Left forelimb (tissue), 1 donor: ENCODE measurements at regions not wholly inside any gene's neighbourhood (a gene's known extent, or its start where the extent isn't known, plus 50 kb on each side); places are given as distances from the start of the nearest gene placed in this dataset.

ENCODE experiments used
- DNase-seq: peaks from one replicate; pipeline ENCODE4 v3.0.0-alpha.2; 2018; ENCODE audit warnings: low spot score

DNA sequence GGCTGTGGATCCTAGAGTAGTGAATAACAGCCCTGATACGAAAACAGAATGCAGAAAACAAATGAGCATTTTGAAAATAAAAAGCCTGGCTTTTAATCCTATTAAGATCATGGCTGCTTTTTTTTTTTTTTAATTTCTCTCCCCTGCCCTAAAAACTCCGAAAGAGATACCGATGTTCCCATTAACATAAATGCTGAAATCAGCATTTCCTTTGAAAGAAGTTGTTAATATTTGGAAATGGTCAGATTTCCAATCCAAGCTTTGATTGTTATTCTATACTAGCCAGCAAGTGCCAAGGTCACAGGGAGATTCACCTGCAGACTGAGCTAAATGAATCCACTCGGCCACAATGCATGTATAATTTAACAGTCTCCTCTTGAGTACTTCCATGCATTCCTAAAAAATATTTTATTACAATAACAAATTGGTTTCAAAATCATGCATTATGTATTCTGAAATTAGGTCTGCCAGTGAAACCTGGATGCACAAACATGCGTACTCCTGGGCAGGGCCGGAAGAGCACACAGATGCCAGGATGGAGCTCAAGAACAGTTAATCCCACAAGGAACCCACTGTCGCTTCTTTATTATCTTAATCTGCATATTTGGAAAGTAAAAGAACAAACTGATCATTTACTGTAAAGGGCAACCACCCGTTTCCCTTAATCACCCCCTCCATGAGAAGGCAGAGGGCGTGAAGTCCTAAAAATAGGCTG, 521.5 kb upstream of the ZFHX3 start:
- DNase-seq = no peak

DNA sequence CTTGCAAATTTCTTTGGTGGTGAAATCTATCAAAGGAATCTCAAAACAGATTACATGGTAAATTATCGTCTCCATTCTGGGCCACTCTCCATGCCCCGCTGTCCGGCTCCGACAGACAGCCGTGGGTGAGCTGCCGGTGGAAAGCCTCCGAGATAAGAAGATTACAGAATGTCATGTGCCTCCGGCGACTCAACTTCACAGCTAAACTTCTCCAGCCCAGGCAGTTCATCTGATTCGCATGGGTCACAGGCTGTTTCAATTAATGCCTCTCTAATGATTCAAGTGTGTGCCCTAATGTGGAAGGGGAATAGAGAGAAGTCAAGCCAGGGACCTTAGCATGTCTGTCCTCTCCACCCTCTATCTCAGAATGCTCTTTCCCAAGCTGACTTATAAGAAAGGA, 520.8 kb upstream of the ZFHX3 start:
- no peak for DNase-seq

DNA sequence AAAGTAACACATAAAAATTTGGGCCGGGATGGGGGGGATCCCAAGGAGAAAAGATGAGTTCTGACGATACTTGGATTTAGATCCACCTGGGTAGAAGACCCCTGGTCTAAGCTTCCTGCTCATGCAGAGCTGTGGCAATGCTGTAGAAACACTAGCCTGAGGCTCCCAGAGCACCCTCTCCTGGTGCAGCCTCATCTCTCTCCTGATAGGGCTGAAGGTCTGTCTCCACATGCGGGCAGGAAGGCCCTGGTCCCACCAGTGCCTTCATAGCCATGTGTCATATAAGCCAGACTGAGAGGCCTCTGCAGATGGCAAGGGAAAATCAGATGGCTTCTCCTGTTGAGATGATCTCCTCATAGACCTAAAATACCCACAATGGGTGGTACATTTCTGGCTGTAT, 518.0 kb upstream of the ZFHX3 start:
- no peak for DNase-seq

DNA sequence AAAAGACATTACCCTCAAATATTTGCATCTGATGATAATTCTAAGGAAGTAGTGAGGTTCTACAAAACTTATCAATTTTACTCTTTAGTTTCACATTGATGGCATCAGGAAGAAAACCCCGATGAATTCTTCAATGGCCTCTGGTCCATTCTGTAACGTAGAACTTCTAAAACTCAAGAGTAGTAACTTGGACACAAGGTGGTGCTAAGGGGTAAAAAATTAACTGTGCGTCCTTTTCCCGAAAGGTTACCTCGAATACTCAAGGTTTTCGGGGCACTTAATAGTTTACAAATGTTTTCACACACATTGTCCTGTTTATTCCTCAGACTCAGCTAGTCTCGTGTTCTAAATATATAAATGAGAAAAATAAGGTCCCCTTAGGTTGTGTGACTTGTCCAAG, 517.3 kb upstream of the ZFHX3 start:
- DNase-seq = no peak

DNA sequence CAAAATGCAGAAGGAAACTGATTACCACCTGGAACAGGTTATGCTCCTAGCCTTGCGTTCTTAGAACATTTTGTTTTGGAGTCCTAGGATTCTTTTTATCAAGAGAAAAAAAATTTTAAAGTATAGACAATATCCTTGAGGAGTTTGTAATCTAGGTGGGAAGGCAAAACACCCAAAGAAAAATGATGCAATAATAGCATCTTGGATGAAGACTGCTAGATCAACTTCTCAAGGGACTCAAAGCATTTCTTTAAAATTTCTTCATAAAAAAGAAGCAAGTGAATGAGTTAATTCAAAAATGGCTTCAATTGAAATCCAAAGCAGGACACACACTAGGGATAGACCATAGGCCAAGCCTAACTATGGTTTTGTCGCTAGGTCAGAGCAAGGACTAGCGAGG, 515.8 kb upstream of the ZFHX3 start:
- DNase-seq = no peak

DNA sequence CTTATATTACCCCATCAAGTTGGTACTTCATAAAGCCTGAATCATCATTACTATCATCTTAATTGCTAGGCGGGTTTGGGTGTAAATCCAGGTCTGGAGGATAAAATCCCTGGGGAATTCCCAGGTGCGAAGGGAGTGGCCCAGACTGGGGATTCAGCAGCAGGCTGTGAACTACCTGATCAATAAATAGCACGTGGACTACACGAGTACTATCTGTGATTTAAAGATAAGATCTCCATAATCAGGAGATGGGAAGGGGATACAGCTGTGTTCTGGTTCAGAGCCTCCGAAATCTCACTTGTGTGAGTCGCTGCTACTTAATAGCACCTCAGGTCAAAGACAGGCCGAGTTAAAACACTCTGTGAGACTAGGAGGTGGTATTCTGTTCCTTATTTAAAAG, 512.6 kb upstream of the ZFHX3 start:
- no peak for DNase-seq

DNA sequence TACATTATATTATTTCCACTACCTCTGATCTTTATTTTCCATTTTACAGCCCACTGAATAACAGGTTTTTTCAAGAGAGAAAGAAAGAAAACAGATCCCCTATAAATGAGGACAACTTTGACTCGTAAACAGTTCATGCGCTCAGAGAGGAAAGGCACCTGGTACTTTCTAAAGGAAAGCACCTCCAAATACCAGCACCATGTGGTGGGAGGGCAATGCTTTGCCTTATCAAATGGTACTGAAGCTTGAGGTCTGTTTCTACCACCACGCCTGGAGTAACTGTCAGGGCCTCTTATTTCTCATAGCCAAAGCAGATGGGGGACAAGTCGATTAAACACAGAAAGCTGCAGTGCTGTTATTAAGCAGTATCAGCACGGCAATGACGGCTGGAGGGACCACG, 510.3 kb upstream of the ZFHX3 start:
- DNase-seq = no peak

DNA sequence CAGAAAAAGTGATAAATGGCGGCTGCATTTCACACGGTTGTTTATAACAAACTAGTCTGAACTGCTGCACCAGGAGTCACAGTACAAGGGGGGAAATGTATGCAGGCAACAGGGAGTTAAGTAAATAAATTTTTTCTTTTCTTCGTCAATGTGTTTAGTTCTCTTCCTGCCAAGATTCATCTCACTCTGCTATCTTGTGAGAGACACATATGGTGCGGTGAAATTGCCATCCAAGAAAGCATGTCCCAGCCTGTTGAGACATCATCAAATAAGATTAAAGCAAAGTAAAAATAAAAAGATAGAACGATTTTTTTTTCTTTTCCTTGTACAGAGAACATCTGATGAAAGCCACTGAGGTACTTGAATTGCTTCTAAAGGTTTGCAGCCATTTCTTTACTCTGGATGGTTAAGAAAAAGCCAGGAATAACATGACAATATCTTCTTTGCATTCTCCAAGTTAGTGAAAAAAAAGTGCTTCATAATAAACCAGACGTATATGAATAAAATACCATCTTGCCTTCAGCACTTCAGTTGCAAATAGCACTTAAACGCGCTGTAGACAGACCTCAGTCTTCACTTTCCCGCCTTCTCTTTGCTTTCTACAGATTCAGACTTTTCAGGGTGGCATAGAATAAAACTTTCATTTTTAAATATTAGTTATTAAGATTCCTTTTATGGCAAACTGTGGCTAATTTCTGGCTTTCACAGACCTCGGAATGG, 506.2 kb upstream of the ZFHX3 start:
- DNase-seq = no peak

DNA sequence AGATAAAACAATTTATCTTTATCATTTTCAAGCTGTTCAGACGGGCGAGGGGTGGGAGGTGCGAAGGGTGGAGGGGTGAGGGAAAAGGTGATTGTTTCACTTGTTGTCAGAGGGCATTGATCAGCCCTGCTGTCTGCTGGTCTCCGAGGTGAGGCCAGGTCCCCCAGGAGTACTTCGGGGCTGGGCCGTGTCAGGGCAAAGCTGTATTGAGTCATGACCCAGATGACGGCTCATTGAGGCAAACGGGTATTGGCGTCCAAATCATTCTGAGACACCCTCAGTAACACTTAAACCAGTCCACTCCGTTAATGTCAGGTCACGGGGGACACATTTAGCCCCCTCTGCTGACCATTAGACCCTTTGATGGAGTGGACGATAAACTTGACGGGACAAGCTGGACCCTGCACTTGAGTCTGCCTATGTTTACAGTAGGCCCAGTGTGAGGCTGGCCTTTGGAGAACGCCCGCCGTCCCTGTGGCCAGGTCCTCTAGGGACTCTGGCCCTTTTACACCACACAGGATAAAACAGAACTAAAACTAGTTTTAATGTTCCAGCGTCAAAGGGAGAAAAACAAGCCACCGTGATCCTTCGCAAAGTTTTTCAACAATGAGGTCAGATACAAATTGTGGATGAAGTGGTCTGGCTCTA, 502.2 kb upstream of the ZFHX3 start:
- no peak for DNase-seq

DNA sequence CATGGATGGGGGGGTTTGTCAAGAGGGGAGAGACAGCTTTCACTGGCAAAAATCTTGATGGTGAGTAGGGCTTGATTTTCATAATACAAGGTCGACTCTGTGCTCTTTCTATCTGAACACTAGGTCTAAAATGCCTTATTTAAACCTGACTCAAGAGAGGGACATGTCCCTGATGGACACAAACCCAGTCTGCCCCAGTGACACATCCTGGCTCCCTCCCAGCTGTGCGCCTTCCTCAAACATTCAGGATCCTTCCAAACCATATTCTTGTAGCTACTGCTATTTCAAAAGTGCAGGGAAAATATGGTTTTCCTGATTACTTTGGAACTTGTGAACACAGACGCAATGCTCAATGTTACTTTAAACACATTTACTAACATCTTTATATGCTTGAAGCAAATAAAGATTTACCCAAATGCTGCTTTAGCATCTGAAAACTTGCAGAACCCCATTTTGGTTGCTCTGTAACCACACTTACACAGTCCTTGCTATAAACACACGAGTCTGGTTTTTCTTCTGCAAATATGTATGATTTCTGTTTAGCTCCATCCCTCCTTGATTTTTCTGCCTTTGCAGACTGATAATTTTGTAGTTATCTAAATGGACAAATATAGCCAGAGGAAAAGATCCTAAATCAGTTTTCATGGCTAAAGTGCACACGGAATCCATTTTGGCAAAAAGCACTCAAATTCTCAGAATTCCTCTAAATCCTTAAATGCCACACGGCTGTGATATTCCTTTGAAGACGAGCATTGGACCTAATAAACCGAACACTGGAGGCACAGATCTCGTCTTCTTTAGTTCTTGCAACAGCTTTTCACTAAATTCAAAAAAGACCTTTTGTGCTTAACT, 499.9 kb upstream of the ZFHX3 start:
- no peak for DNase-seq

DNA sequence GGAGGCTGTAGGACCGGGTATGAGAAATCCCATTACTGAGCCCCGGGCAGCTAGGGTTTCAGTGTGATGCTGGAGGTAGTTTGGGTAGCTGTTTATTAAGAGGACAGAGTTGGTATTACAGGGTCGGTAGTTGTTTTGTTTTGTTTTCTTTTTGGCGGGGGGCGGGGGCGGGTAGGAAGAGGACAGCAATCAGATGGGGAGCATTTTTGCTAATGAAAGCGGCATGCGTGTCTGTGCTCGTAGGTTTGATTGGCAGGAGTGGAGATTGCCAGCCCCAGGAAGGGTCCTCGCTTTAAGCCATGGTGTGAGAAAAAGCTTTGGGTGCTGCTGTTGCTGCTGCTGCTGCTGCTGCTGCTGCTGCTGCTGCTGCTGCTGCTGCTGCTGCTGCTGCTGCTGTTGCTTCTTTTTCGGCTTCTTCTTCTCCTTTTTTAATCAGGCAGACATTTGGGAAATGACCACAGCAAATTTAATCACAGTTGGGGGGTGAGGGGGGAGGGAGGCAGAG, 498.5 kb upstream of the ZFHX3 start:
- no peak for DNase-seq

DNA sequence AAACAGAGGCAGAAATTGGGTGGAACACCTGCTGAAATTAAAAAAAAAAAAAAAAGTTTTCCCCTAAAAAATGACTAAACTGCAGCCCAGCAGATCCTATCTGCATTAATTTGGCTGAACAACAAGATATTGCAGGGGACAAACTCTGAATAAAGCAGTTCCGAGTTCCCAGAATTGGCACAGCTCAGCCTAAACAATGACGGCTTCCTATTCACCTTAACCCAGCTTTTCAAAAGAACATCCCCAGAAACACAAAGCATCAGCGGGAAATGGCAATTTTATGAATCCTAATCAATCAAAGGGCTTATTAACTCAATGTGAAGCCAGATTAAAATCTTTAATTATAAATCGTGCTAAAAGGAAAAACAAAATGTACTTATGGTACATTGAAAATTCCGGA, 497.8 kb upstream of the ZFHX3 start:
- no peak for DNase-seq

DNA sequence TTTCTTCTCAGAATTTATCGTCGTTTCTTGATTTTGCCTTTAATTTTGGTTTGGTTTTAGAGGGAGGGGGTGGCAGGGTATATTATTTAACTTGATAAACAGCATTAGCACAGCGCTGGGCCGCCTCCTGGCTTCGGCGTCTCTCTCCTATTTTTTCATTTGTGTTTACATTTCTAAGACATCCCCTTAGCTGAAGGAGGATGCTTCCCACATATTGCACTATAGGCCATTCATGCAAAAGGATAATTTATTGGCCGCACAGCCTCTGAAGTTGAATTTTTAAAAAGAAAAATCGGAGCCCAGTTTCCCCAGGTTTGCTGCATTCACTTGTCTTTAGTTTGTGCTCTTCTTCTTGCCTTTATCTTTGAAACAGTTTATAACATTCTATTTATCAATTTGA, 497.4 kb upstream of the ZFHX3 start:
- DNase-seq = no peak

DNA sequence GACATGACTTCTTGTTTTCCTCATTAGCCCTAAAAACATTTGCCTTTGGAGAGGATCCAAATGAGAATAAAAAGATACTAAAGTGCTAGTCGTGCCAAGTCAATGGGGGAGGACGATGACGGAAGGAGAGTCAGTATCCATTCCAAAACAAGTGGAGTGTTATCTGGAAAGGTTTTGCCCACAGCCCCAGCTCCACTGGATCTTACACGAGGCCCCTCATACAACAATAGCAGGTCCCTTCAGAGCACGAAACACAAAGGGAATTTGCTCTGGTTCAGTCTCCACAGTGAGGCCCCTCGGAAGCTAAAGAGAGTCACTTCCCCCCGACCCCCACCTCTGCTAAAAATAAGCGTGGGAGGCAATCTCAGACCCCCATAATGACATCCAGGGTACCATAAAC, 496.9 kb upstream of the ZFHX3 start:
- DNase-seq = no peak

DNA sequence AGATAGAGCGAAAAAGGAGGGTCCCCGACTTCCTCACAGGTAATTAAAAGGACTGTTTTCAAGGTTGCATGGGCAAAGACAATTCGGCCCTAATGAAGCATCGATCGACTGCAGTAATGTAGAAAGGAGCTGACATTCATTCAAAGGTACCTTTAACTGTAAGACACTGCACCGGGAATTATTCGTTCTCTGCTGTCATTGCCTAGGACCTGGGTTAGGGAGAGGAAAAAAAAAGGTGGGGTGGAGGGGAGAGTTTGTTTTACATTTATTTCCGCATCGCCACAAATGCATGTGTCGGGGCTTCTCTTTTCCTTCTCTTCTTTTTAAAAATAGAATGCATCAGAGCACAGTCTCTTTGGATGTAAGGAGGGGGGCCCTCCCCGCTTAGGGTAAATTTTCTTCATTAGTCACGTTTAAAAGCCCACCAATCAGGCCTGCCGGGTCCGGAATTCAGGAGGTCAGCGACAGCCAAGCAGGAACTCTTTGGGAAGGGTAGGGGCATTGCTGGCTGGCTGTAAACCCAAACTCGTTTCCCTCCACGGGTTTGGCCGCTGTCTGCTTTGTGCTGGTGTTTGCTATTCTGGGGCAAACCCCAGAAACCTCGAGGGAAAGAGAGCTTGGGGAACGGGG, 496.2 kb upstream of the ZFHX3 start:
- no peak for DNase-seq

DNA sequence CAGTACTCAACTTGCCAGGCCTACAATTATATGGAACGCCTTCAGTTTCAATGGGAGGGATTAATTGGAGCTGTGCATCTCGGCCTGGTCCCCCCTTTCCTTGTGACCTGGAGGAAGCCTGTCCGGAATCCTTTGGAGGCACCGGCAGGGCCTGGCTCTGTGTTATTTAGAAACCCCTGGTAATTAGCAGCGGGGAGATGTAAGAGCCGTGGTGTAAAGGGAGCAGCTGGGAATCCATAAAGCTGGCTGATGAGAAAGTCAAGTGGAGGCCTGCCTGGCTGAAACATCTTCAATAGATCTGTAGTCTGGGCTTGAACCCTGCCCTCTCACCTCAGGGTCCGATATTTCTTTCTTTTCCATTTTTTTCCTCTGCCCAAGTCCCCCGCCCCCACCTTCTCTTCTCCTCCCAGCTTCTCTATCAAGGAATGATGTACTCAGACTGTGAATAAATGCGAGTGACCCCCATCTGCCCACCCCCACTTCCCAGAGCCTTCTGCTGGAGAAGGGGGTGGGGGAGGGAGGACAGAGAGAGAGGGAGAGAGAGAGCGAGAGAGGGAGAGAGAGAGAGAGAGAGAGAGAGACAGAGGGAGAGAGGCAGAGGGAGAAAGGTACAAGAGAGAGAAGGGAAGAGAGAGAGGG, 495.5 kb upstream of the ZFHX3 start:
- DNase-seq = no peak

DNA sequence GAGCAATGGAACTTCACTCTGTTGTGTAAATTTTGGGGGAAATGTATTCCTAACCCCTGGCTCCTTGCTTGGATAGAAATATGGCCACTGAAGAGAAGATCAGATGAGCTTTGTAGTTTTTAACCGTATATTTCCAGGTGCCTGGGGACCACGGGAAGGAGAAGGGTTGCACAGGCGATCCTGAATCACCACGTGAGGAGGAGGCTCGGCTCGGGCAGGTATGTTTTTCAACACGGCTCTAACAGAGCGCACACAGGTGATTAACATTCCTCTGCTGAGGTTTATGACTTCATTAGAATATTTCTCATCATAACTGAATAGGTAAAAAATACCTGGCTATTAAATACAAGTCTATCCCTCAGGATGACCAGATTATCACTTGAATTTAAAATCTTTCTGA, 495.0 kb upstream of the ZFHX3 start:
- DNase-seq = no peak

DNA sequence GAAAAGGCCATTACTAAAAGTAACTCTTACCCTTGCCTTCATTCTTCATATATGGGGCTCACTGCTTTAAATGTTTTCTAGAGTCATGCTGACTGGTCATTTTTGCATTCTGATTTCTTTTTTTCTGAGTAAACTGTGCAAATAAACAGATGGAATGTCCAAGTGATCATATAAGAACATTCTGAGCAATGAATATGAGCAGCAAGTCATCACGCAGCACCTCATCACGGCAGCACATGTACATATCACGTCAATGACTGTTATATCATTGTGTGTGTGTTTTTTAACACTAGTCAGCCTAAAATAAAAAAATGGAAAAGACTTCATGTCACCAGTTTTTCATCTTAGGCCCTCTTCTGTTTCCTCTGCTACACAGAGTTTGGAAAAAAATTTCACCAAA, 490.0 kb upstream of the ZFHX3 start:
- no peak for DNase-seq

DNA sequence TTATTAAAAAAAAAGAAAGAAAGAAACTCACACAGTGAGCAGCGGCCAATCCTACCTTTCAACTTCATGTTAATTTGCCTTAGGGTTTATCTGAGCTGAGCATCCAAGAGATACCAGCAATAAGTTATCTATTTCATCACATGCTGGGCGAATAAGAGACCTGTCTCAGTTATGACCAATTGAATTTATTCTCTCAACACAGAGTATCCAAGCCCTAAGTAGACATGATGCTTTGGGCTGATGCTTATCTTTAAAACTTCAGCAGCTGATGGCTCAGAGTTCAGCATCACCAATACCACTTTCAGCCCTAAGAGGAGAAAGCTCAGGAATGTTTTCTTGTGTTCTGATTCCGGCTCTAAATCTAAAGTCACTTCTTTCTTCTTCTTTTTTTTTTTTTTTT, 489.0 kb upstream of the ZFHX3 start:
- DNase-seq = no peak

DNA sequence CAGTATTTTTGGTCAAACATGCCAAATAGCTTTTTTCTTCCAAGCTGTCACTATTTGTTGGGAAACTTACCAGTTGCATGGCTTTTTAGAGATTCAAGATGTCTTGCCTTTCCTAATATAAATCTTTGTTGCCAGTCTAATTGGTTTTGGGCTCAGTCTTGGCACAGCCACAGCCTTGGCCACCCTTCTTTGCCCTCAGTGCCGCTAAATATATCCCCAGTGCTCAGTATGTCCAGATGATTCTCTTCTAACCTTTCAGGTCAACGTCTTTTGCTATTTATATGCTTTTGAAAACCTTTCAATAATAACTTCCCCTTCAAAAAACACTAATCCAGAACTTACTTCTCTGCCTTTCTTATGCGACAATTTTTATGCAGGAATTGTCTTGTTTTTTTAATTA, 483.1 kb upstream of the ZFHX3 start:
- DNase-seq = no peak

DNA sequence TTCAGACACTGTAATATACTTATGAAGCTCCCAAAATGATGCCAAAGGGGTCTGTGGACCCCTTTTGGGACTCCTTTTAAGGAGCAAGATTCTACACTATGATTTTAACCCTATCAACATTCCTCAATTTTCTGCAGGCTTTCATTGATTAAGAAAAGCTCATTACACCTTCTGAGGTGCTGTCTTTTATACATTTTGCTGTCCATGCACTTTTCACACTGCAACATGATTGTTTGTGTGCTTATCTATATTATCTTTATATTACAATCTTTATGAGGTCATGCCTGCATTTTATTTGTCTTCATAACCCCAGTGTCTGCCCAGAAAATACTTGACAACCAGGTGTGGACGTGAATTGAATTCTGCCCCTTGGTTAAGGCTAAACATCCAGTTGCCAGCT, 482.6 kb upstream of the ZFHX3 start:
- no peak for DNase-seq
